NCI-H2081 (cell line): ENCODE measurements at regions not wholly inside any gene's neighbourhood (a gene's known extent, or its start where the extent isn't known, plus 50 kb on each side); places are given as distances from the start of the nearest gene placed in this dataset.
A peak's percentile ranks its signal among the peaks of the same experiment; 100 is the strongest.

ENCODE experiments used
- DNase-seq, 2 experiments: peaks; one replicate each; lab custom pipeline; 2025; lab: John Stamatoyannopoulos, UW

DNA sequence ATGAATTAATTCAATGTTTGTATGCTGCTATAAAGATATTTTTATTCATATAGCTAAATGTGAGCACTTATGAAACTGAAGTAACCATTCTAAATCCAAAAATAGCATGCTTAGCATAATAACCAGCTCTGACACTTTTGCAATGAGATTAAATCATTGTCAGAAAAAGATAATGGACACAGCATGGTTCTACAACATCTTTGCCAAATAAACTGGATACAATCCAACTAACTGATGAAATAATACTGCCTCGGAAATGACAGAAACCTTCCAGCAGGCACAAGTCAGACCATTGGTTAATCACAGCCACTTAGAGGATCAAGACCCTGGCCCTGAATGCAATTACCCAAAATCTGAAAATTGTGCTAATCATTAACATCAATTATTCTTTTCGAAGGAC is 592.7 kb upstream of the ADGRL4 start:
- peak in 1 of 2 experiments; percentile 56 for DNase-seq

DNA sequence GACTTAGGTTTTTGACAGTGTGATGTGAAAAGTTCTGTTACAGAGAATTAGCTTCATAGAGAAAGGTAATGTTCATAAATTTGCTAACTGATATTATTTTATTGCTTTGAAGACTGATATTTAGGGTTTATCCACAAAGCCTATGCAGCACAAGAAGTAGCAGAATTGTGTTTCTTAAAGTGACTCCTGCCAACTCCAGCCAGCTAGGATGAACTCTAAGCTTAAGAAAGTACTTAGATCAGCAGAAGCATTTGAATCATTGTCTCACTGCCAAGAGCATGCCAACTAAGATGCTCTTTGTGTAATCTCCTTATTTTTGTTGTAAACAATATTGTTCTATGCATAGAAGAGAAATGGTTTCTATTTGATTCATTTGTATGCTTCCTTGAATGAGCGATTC is 589.4 kb upstream of the ADGRL4 start:
- no peak for DNase-seq

DNA sequence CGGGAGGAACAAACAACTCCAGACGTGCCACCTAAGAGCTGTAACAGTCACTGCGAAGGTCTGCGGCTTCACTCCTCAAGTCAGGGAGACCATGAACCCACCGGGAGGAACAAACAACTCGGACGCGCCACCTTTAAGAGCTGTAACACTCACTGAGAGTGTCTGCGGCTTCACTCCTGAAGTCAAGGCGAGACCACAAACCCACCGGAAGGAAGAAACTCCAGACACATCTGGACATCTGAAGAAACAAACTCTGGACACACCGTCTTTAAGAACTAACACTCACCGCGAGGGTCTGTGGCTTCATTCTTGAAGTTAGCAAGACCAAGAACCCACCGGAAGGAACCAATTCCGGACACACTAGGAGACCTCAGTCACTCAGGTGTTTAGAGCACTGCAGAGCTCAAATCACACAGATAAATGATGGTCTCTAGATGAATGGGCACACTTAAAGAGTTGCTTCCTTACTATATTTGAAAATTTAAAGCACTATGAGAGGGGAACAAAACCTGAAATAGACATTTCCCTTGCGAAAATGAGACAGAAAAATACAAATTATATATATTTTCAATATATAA is 587.7 kb upstream of the ADGRL4 start:
- no peak for DNase-seq

DNA sequence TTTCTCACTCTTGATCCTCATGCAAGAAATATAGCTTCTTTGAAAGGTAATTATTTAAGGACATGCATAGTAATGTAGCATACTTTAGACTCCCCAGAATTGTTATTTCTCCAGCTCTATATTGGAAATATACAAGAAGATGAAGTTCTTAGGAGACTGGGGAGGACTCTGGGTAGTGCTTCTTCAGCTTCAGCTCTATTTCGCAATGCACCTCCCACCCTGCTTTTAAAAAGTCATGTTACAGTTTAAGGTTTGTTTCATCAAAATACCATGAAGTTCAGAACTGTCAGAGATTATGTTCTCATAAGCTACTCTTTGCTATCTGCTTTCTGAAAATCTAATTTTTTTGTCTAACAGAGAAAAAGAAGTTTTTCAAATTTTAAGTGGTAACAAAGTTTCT is 586.2 kb upstream of the ADGRL4 start:
- DNase-seq, result no peak

DNA sequence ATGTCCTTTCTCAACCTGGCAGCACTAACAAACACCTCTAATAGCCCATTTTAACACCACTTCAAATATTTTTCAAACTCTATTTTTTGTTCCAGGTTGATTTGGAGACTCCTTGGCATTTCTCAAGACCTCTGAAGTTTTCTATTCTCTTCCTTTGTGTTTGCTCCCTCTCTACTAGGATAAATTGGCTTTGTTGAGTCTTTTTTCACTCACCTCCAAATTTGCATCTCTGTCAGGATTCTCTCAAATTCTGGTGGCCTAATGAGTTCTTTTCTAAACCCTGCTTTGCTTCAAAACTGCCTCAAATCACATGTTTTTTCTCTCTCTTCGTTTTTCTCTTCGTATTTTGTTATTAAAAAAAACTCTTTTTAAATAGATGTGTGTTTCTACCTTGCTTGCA is 582.2 kb upstream of the ADGRL4 start:
- DNase-seq, result no peak

DNA sequence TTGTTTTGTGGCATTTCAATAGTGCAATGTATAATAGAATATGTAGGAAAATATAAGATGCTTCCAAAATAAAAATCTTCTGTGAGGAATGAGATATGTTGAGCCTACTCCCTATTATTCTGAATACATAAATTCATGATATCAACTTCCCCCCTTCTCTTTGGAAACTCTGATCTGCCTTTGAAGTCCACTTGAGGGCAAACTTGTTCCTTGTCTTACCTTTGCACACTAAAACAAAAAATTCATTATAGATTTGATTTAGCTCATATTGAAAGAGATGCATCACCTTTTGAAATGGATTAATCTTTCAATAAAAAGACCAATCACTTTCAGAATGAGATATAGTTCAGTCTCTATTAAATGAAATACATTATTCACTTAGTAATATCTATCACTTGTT is 580.7 kb upstream of the ADGRL4 start:
- no peak for DNase-seq

DNA sequence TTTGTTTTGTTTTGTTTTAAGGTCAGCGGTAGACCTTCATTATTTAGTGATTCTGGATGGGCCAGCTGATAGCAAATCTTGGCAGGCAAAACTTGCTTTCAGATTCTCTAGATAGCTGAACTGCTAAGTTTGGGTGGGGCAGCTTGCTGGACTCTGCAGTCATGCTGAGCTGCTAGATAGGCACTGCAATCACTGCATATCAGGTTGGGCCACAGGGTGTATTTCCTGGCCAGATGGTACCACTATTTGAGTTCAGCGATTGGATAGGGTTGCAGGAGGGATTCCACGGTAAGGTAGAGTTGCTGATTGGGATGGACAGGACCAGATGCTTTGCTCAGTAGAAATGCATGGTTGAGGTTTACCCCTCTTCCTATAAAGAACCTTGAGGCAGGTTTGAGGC is 579.3 kb upstream of the ADGRL4 start:
- DNase-seq, result no peak

DNA sequence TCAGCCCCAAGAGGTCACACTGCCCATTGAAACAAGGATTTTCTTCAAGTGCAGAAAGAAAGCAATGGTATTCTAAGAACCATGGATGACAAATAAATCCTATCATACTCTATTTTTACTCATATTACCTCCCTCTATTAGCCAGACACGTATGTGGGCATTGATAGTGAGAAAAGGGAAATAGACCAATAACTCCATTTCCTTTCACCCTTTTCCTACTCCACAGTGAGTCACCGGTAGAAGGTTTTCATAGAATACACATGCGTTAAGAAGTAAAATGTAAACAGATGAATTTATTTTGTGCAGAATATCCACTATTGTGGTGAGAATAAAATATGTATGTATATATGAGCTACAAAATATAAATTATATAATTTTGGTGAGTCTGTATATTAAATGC is 568.9 kb upstream of the ADGRL4 start:
- DNase-seq, result no peak

DNA sequence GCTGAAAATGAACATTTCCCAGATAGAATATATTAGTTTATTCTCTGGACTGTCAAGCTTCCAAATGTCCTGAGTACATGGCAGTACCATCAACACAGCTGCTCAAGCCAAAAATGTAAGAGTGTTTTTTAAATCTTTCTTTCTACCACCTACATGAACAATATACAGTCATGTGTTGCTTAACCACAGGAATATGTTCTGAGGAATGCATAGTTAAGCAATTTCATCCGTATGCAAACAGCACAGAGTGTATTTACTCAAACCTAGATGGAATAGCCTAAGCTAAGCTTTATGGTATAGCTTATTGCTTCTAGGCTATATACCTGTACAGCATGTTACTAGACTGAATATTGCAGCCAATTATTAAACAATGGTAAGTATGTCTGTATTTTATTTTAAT is 561.9 kb upstream of the ADGRL4 start:
- DNase-seq, result no peak

DNA sequence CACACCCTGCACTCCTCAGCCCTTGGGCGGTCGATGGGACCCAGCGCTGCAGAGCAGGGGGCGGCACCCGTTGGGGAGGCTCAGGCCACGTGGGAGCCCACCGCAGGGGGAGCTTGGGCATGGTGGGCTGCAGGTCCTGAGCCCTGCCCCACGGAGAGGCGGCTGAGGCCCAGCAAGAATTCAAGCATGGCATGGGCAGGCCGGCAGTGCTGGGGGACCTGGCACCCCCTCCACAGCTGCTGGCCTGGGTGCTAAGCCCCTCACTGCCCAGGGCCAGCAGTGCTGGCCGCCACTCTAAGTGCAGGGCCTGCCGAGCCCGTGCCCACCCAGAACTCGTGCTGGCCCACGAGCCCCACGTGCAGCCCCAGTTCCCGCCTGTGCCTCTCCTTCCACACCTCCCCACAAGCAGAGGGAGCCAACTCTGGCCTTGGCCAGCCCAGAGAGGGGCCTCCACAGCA is 555.0 kb upstream of the ADGRL4 start:
- DNase-seq, result no peak

DNA sequence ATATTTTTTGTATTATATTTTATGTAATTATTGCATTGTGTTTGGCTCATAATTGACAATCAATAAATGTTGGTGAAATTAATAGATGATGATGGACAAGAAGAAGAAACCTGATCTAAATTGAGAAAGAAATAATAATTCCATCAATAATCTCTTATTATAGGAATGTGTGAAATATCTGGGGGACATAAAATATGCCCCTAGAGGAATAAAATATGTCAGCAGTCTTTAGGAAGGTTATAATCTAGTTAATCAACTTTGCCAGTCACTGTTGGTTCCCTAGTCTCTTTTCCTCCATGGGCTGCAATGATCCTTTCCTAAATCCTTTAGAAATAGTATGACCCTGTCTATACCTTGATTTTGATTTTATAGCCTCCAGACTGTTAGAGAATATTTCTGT is 549.7 kb upstream of the ADGRL4 start:
- DNase-seq, result no peak

DNA sequence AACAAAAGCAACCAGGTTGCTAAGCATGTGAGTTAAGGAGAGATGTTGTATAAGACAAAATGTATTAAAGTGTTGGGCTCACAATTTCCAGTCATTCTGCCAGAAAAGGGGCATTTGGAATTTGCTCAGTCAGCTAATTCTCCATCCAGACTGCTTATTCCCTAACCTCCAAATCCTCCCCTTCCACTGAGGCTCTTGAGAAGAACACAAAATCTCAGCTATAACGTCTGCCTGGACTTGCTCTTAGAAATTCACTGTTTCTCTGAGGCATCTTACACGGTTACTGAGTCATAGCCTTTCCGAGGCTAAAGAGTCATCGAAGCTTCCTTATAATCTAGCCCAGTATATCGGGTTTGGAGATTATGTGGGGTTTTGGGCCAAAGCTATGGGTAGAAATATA is 548.2 kb upstream of the ADGRL4 start:
- no peak for DNase-seq

DNA sequence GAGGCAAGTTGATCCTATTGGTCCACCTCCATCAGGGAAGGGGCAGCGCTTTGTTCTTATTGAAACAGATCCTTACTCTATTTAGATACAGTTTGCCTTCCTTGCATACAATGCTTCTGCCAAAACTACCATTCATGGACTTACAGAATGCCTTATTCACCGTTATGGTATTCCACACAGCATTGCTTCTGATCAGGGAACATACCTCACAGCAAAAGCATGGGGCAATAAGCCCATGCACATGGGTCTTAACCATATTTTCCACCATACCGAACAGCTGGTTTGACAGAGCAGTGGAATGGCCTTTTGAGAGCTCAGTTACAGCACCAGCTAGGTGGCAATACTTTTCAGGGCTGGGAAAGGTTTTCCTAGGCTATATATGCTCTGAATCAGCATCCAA is 544.8 kb upstream of the ADGRL4 start:
- no peak for DNase-seq

DNA sequence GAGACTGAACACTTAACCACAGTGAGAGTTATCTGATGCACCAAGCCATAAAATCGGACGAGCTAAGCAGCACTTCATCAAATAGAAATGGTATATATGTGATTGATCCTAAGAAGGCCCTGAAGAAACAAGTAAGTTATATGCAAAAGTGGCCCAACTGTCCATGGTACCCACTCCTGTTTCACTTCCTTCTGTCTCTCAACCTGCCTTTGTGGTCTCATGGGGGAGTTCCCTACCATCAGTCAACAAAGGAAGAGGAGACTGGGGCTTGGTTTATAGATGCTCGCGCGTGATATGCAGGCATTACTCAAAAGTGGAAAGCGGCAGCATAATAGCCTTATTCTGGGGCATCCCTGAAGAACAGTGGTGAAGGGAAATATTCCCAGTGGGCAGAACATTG is 543.9 kb upstream of the ADGRL4 start:
- DNase-seq, result no peak

DNA sequence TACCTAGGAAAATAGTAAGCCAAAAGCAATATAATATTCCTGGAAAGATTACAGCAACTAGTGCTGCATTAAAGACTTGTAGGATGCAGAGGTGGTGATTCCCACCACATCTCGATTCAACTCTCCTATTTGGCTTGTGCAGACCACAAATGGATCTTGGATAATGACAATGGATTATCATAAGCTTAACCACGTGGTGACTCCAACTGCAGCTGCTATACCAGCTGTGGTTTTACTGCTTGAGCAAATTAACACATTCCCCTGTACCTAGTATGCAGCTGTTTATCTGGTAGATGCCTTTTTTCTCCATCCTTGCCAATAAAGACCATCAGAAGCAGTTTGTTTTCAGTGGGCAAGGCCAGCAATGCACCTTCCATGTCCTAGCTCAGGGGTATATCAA is 542.7 kb upstream of the ADGRL4 start:
- no peak for DNase-seq

DNA sequence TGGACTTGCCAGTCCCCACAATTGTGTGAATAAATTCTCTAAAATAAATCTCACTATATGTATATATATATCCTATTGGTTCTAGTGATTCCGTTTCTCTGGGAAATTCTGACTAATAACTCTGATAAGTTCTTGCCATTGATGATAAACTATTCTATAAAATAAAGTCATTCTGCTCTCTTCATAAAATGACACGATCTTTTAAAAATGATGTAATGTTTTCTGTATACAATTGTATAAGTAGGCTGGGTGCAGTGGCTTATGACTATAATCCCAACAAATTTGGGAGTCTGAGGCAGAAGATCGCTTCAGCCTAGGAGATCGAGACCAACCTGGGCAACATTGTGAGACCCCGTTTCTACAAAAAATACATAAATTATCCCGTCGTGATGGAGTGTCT is 541.0 kb upstream of the ADGRL4 start:
- DNase-seq, result no peak

DNA sequence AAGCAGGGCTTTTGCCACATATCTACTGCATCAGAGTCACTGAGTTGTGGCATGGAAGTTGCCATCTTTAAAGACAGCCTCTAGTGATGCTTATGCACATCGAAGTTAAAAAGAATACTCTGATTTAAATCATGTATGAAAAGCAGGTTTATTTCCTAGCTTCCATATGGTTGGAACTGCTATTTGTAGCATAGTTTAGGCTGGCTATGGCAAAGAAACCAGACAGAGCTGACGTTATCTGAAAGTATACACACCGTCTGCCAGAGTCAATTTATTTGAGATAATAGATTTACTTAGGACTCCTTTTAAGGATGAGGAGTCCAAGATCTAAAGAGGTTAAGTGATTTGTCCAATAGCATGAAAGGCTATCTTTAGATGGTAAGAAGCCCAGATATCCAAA is 536.9 kb upstream of the ADGRL4 start:
- DNase-seq, result no peak

DNA sequence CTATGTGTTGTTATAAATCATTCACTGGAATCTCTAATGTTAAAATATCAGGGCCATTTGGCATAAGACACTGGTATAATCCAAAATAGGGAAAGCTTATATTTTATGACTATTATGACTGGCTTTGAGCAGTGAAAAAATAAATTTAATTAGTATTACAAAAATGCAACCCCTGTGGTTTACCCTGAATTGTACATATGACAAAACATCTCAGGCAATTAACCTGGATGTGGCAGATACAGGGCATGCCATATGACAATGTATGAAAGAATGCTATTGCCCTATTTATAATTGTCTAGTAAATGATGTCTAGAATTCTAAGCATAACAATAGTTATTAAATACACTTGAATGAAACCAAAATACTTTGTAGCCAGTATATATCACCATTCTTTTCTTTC is 532.5 kb upstream of the ADGRL4 start:
- DNase-seq, result no peak

DNA sequence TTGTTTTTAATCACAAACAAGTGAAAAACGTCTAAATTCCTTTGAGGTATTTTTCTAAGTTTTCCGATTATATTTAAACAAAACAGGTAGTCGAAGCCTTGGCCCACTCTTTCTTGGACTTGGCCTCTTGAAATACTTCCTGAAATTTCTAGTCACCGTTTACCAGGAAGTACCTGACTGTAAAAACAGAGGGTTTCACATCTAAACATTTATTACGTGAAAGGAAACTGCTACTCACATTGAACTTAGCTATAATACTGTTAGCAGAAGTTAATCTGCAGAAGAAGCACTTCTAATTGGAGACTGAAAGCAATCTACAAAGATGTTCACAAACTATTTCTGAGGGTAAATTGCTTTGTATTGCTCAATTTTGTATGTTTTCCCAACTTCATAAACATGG is 526.0 kb upstream of the ADGRL4 start:
- no peak for DNase-seq

DNA sequence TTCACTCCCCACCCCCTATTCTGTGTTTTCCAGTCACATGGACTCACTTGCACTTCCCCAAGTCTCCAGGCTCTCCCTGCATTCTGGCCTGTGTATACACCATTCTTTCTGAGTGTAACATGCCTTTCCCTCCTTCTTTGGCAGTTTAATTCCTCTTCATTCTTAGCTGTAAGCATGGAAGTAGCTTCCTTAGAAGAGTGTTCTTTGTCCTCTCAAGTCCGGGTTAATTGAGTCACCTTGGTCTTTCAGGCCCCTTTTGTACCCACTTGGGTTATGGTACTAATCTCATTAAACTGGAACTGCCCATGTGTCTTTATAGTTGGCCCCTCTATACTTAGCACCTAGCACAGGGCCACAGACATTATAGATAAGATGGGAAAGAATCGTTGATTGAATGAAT is 525.3 kb upstream of the ADGRL4 start:
- no peak for DNase-seq

DNA sequence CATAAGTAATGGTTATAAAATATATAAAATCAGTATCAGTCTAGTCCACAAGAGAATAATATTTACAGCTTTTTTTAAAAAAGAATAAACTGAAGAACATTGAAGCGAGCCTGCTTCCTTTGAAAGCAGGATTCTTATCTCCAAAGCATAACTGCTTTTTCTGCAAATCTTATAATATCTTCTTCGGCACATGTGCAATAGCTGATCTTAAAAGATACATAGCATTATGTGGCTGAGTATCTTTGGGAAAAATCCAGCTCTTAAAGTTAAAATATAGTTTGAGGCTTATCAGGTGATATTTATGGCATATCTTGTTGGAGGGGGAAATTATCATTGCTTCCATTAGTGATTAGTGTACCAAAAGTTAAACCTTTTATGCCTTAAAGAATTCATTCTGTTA is 523.9 kb upstream of the ADGRL4 start:
- no peak for DNase-seq

DNA sequence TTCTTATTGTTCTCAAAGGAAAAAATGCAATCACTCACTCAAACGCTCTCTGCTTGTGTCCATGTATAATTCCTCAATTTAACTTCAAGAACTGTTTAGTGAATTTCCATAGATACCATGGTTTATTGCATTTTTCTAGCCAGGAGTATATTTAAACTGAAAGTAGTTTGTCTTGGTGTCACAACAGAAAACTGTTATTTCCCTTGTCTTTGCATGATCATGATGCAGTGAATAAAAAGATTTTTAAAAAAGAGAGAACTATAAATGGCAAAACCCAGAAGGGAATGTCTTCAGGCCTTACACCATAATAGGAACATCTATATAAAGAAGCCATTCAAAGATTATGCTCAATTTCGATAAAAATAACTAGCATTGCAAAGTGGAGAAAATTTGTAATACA is 523.5 kb upstream of the ADGRL4 start:
- no peak for DNase-seq

DNA sequence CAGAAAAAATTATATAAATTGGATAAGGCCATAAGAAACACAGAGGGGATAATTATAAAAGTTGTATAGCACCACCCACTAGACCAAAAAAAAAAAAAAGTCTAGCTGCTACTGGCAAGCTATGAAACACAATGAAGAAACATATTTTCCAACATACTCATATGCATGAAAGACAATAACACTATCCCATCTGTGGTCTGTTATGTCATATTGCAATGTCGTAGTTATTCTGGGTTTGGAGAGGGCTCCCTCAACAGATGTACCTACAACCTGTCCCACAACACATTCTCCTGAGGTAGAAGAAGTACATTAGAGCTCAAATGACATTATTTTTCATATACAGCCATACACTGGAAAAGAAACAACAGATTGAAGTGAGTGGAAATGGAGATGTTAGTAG is 517.6 kb upstream of the ADGRL4 start:
- no peak for DNase-seq

DNA sequence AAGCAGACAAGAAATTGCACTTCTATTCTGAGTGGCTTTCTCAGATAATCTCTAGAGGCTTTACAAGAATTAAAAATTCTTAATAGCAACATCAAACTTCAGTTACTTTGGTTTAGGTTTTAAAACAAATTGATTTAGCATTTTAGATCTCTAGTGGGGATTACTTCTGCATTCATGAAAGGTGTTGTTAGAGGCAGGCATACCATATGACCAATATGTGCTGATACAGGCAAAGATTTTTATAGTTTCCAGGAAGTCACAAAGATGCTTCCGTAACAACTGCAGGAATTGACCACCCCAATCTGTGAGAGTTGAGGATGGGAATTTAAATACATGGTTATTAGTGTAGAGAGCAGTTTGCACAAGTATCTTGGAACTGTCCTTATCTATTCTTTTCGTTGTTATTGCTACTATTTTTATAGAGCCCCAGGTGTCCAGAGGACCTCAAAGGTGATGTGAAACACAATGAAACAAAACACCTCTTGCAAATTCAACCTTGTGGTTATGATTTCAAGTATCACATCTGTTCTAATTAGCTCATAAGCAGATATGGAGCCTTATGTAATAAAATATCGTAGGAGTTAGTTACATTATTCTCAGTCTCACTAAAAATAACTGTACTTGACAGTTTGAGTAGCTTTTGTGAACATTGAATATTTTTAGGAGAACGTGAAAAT is 512.7 kb upstream of the ADGRL4 start:
- DNase-seq, result no peak
